Neural progenitor cell (in vitro differentiated cells): ENCODE measurements at regions not wholly inside any gene's neighbourhood (a gene's known extent, or its start where the extent isn't known, plus 50 kb on each side); places are given as distances from the start of the nearest gene placed in this dataset.

Experiments used
- EZH2 ChIP-seq: fragments of 200-600 bp; sonication (generic); IDR thresholded peaks from 2 replicates; pipeline ENCODE4 v1.6.1; 2017; ENCODE audit warnings: antibody characterized with exemption, mild to moderate bottlenecking, moderate library complexity
- EZH2phosphoT487 ChIP-seq: fragments of 200-600 bp; sonication (generic); IDR thresholded peaks from 2 replicates; pipeline ENCODE4 v1.6.1; 2017; ENCODE audit warnings: antibody characterized with exemption
- TF ChIP-seq, protein P1 (sequence below): fragments of 200-600 bp; sonication (generic); IDR thresholded peaks from 2 replicates; pipeline ENCODE4 v1.5.1; 2017; ENCODE audit warnings: antibody characterized with exemption, mild to moderate bottlenecking

GRCh38 chr4:138510053-138510452 is 267.9 kb upstream of the SLC7A11 start:
- TF ChIP-seq, protein P1, sequence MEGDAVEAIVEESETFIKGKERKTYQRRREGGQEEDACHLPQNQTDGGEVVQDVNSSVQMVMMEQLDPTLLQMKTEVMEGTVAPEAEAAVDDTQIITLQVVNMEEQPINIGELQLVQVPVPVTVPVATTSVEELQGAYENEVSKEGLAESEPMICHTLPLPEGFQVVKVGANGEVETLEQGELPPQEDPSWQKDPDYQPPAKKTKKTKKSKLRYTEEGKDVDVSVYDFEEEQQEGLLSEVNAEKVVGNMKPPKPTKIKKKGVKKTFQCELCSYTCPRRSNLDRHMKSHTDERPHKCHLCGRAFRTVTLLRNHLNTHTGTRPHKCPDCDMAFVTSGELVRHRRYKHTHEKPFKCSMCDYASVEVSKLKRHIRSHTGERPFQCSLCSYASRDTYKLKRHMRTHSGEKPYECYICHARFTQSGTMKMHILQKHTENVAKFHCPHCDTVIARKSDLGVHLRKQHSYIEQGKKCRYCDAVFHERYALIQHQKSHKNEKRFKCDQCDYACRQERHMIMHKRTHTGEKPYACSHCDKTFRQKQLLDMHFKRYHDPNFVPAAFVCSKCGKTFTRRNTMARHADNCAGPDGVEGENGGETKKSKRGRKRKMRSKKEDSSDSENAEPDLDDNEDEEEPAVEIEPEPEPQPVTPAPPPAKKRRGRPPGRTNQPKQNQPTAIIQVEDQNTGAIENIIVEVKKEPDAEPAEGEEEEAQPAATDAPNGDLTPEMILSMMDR, result no peak
- TF ChIP-seq EZH2 (no peak), EZH2phosphoT487 (no peak)
